H1 (cell line): ENCODE measurements at regions not wholly inside any gene's neighbourhood (a gene's known extent, or its start where the extent isn't known, plus 50 kb on each side); places are given as distances from the start of the nearest gene placed in this dataset.

Experiments
- CTCF ChIA-PET: fragments of 300-600 bp; sonication (Branson Sonifier 250); formaldehyde crosslinking; loops from one replicate; lab custom pipeline; 2021; ENCODE audit not compliant: partially characterized antibody; lab: Charles Lee
- POLR2A ChIA-PET: fragments of 300-600 bp; sonication (Branson Sonifier 250); formaldehyde crosslinking; loops from one replicate; lab custom pipeline; 2021; ENCODE audit warnings: inconsistent platforms; ENCODE audit not compliant: partially characterized antibody; lab: Charles Lee
- DNase-seq, 2 experiments: peaks; one replicate each; pipeline versions ENCODE4 v3.0.0 to v3.0.0-alpha.2; 2010 to 2022; ENCODE audit warnings: low spot score in 2 of 2, low read depth in 1 of 2, mixed read lengths in 1 of 2
- FAIRE-seq: peaks from 2 replicates; lab custom pipeline; 2011; peaks lifted over from hg19 to GRCh38; lab: Jason Lieb, UNC
- H2AFZ ChIP-seq: 2 replicates; pipeline ENCODE4 v1.8.1; 2012; ENCODE audit warnings: low read length, inconsistent platforms
- H2AK5ac ChIP-seq: 2 replicates; pipeline ENCODE4 v1.6.1; 2013; ENCODE audit warnings: low read depth, low read length
- H2BK120ac ChIP-seq: replicated peaks from 2 replicates; pipeline ENCODE3; 2013; ENCODE audit warnings: low read depth, low read length, inconsistent platforms
- H2BK12ac ChIP-seq: 2 replicates; pipeline ENCODE4 v1.6.1; 2013; ENCODE audit warnings: low read depth, low read length
- H2BK15ac ChIP-seq: 2 replicates; pipeline ENCODE4 v1.6.1; 2013; ENCODE audit warnings: low read length
- H2BK20ac ChIP-seq: 2 replicates; pipeline ENCODE4 v1.6.1; 2013; ENCODE audit warnings: low read length
- H2BK5ac ChIP-seq: 2 replicates; pipeline ENCODE4 v1.6.1; 2013; ENCODE audit warnings: low read depth, low read length
- H3K14ac ChIP-seq: 2 replicates; pipeline ENCODE4 v1.6.1; 2013; ENCODE audit warnings: inconsistent platforms; ENCODE audit not compliant: insufficient read length
- H3K18ac ChIP-seq: 2 replicates; pipeline ENCODE4 v1.6.1; 2013; ENCODE audit warnings: low read length; ENCODE audit errors: extremely low read depth
- H3K23ac ChIP-seq: 2 replicates; pipeline ENCODE4 v1.6.1; 2013; ENCODE audit warnings: inconsistent platforms; ENCODE audit not compliant: insufficient read length
- H3K23me2 ChIP-seq: 2 replicates; pipeline ENCODE4 v1.6.1; 2013; ENCODE audit warnings: low read depth, low read length
- H3K27ac ChIP-seq: 2 replicates; pipeline ENCODE4 v1.6.1; 2011; ENCODE audit warnings: low read depth, low read length, inconsistent platforms
- H3K27me3 ChIP-seq, 4 experiments: replicated peaks in 1 of 4; 1 replicate in 1 of 4; 2 replicates in 3 of 4; pipeline versions ENCODE4 v1.6.1 to v1.8.1; 2011 to 2013; ENCODE audit warnings: low read length in 3 of 4, mild to moderate bottlenecking in 3 of 4, inconsistent platforms in 2 of 4, mixed read lengths in 2 of 4, moderate library complexity in 1 of 4; ENCODE audit not compliant: control insufficient read depth in 3 of 4, insufficient read depth in 3 of 4; ENCODE audit errors: extremely low read depth in 1 of 4
- H3K36me3 ChIP-seq, 4 experiments: 2 replicates each; pipeline versions ENCODE4 v1.6.1 to v1.8.1; 2011 to 2013; ENCODE audit warnings: mild to moderate bottlenecking in 4 of 4, low read length in 3 of 4, moderate library complexity in 2 of 4, control low read depth in 1 of 4, inconsistent platforms in 1 of 4; ENCODE audit not compliant: insufficient read depth in 4 of 4, control insufficient read depth in 2 of 4
- H3K4ac ChIP-seq: replicated peaks from 2 replicates; pipeline ENCODE3; 2013; ENCODE audit warnings: low read length, low read depth, mixed read lengths, inconsistent platforms; ENCODE audit not compliant: insufficient read length
- H3K4me1 ChIP-seq, 4 experiments: replicated peaks in 1 of 4; 1 replicate in 1 of 4; 2 replicates in 3 of 4; pipeline versions ENCODE4 v1.6.1 to v1.8.1; 2011 to 2013; ENCODE audit warnings: low read length in 3 of 4, inconsistent platforms in 2 of 4, mixed read lengths in 1 of 4; ENCODE audit not compliant: insufficient read depth in 4 of 4, control insufficient read depth in 3 of 4
- H3K4me2 ChIP-seq, 2 experiments: 2 replicates each; pipeline versions ENCODE4 v1.6.1 to v1.8.1; 2011 to 2013; ENCODE audit warnings: low read depth in 2 of 2, low read length in 2 of 2, control low read depth in 1 of 2, inconsistent platforms in 1 of 2, mild to moderate bottlenecking in 1 of 2; ENCODE audit not compliant: insufficient read depth in 1 of 2
- H3K4me3 ChIP-seq, 4 experiments: fragments of 200-600, 300-600 bp in 1 of 4; sonication (generic), shearing (Covaris generic), sonication (Bioruptor Twin) in 1 of 4; 2 replicates each; pipeline versions ENCODE4 v1.5.1 to v1.8.1; 2011 to 2016; ENCODE audit warnings: low read length in 4 of 4, low read depth in 3 of 4, control low read depth in 2 of 4, inconsistent platforms in 2 of 4, mild to moderate bottlenecking in 2 of 4, mixed read lengths in 1 of 4, moderate library complexity in 1 of 4; ENCODE audit not compliant: insufficient read depth in 2 of 4; ENCODE audit errors: extremely low read depth in 1 of 4
- H3K56ac ChIP-seq: replicated peaks from 2 replicates; pipeline ENCODE3; 2013; ENCODE audit warnings: low read depth, mild to moderate bottlenecking, mixed read lengths, low read length, inconsistent platforms; ENCODE audit not compliant: insufficient read length
- H3K79me1 ChIP-seq: 2 replicates; pipeline ENCODE4 v1.6.1; 2013; ENCODE audit warnings: low read depth, low read length, control low read depth
- H3K79me2 ChIP-seq, 2 experiments: 2 replicates each; pipeline versions ENCODE4 v1.6.1 to v1.8.1; 2012 to 2013; ENCODE audit warnings: low read length in 2 of 2, mild to moderate bottlenecking in 2 of 2, inconsistent platforms in 1 of 2; ENCODE audit not compliant: insufficient read depth in 2 of 2, control insufficient read depth in 1 of 2
- H3K9ac ChIP-seq, 4 experiments: replicated peaks in 1 of 4; 1 replicate in 1 of 4; 2 replicates in 3 of 4; pipeline versions ENCODE4 v1.6.1 to v1.8.1; 2011 to 2013; ENCODE audit warnings: low read depth in 3 of 4, low read length in 3 of 4, control low read depth in 2 of 4, mild to moderate bottlenecking in 2 of 4, moderate library complexity in 2 of 4, inconsistent platforms in 1 of 4; ENCODE audit errors: extremely low read depth in 1 of 4
- H3K9me3 ChIP-seq, 2 experiments: 2 replicates each; pipeline versions ENCODE4 v1.6.1 to v1.8.1; 2012 to 2013; ENCODE audit warnings: mild to moderate bottlenecking in 2 of 2, moderate library complexity in 2 of 2, control low read depth in 1 of 2, inconsistent platforms in 1 of 2, low read depth in 1 of 2, low read length in 1 of 2, mixed read lengths in 1 of 2; ENCODE audit not compliant: insufficient read depth in 2 of 2
- H4K20me1 ChIP-seq, 2 experiments: replicated peaks in 1 of 2; 2 replicates each; pipeline versions ENCODE3 to v1.8.1; 2011 to 2013; ENCODE audit warnings: inconsistent platforms in 2 of 2, low read length in 2 of 2, mild to moderate bottlenecking in 1 of 2; ENCODE audit not compliant: insufficient read depth in 2 of 2, control insufficient read depth in 1 of 2
- H4K5ac ChIP-seq: 2 replicates; pipeline ENCODE4 v1.6.1; 2013; ENCODE audit warnings: low read length, low read depth, mixed read lengths, inconsistent platforms; ENCODE audit not compliant: insufficient read length
- H4K8ac ChIP-seq: 2 replicates; pipeline ENCODE4 v1.8.0; 2013; ENCODE audit warnings: mild to moderate bottlenecking, moderate library complexity, low read length, inconsistent platforms; ENCODE audit not compliant: insufficient read depth; ENCODE audit errors: extremely low read depth
- H4K91ac ChIP-seq: replicated peaks from 2 replicates; pipeline ENCODE3; 2013; ENCODE audit warnings: low read length, mixed read lengths, inconsistent platforms; ENCODE audit not compliant: insufficient read length
- CHD2 ChIP-seq: IDR thresholded peaks from 2 replicates; pipeline ENCODE4 v1.6.1; 2012; ENCODE audit warnings: low read length, improper control_type of control experiment
- CTBP2 ChIP-seq: IDR thresholded peaks from 2 replicates; pipeline ENCODE4 v1.7.0; 2011; ENCODE audit warnings: borderline replicate concordance, mild to moderate bottlenecking, moderate library complexity, mixed read lengths, low read length; ENCODE audit not compliant: insufficient read depth, insufficient read length
- EGR1 ChIP-seq: IDR thresholded peaks from 2 replicates; pipeline ENCODE4 v1.6.1; 2011; ENCODE audit warnings: low read depth, low read length, borderline replicate concordance
- HDAC6 ChIP-seq: IDR thresholded peaks from one replicate; pipeline ENCODE4 v1.7.1; 2012; ENCODE audit warnings: low read depth, mild to moderate bottlenecking, inconsistent platforms, low read length, moderate library complexity
- JUN ChIP-seq: IDR thresholded peaks from 2 replicates; pipeline ENCODE4 v1.6.1; 2011; ENCODE audit warnings: low read depth, mild to moderate bottlenecking, improper control_type of control experiment, low read length
- KDM1A ChIP-seq: fragments of 200-600, 300-600 bp; sonication (generic); IDR thresholded peaks from 2 replicates; pipeline ENCODE4 v1.7.1; 2016; ENCODE audit warnings: mild to moderate bottlenecking, low read length, borderline replicate concordance
- KDM4A ChIP-seq: IDR thresholded peaks from one replicate; pipeline ENCODE4 v1.7.1; 2012; ENCODE audit warnings: low read depth, mild to moderate bottlenecking, moderate library complexity, low read length, inconsistent platforms; ENCODE audit not compliant: severe bottlenecking
- KDM5A ChIP-seq: fragments of 200-600 bp; IDR thresholded peaks from 2 replicates; pipeline ENCODE4 v1.7.1; 2012; ENCODE audit warnings: mild to moderate bottlenecking, low read length, inconsistent platforms, mixed read lengths
- MAFK ChIP-seq: IDR thresholded peaks from 2 replicates; pipeline ENCODE4 v1.6.1; 2012; ENCODE audit warnings: low read depth, mild to moderate bottlenecking, improper control_type of control experiment, low read length
- POU5F1 ChIP-seq: IDR thresholded peaks from 2 replicates; pipeline ENCODE4 v1.6.1; 2011; ENCODE audit warnings: low read depth, mild to moderate bottlenecking, low read length, moderate library complexity
- SP1 ChIP-seq: IDR thresholded peaks from 2 replicates; pipeline ENCODE4 v1.6.1; 2011; ENCODE audit warnings: low read depth, low read length
- WGBS, 2 experiments: shearing (Covaris generic) in 1 of 2; methylation state at CpG; one replicate each; pipeline versions ENCODE4 v1.1.6 to v1.1.7; 2013 to 2015; ENCODE audit warnings: low lambda C conversion rate in 2 of 2, mixed read lengths in 2 of 2, inconsistent platforms in 1 of 2, low coverage in 1 of 2, missing lambda C conversion rate in 1 of 2; ENCODE audit not compliant: insufficient replicate concordance in 2 of 2, insufficient coverage in 1 of 2, insufficient read length in 1 of 2; ENCODE audit errors: extremely low coverage in 1 of 2, missing lambda C conversion rate in 1 of 2; 5-methylcytosine and 5-hydroxymethylcytosine counted together
- TF ChIP-seq, protein P1 (sequence below), 3 experiments: IDR thresholded peaks; 1 replicate in 2 of 3; 2 replicates in 1 of 3; pipeline versions ENCODE4 v1.5.1 to v1.6.1; 2011; ENCODE audit warnings: low read length in 3 of 3, mild to moderate bottlenecking in 3 of 3, inconsistent platforms in 2 of 3, low read depth in 1 of 3, moderate library complexity in 1 of 3; ENCODE audit not compliant: insufficient read depth in 1 of 3; ENCODE audit errors: control extremely low read depth in 1 of 3

DNA sequence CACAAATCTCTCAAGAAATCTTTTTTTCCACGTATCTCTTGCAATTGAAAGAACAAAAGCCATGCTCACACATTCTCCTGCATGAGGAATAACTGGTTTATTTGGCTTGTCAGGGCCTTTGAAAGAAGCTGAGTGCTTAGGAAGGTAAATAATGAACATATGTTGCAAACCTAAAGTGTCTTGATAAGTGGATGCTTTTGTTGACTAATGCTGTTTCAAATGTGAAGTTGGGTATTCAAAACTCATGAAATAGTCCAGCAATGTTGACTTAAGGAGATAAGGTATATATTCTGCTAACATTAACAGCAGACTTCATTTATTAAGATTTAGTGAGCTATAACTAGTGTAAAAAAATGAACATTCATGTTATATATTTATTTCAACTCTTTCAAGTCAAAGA lies 1792.7 kb upstream of the MIR17HG start:
- no peaks in the 10 kb centered on the region for H3K23me2 ChIP-seq
- no peak overlapping the region for H2BK15ac ChIP-seq
- no peaks in the 10 kb centered on the region for H3K79me1 ChIP-seq
- H2AFZ ChIP-seq: no peak overlapping the region; the same call in 1 of the 2 replicates
- POLR2A ChIA-PET: no interaction called here
- DNase-seq (no peak), FAIRE-seq (no peak)
- no peak overlapping the region for H4K91ac ChIP-seq
- H3K27ac ChIP-seq: no peak overlapping the region
- no peak overlapping the region for H2BK12ac ChIP-seq
- H3K79me2 ChIP-seq: no peaks in the 10 kb centered on the region
- H3K18ac ChIP-seq: no peak overlapping the region
- no peak overlapping the region for H3K14ac ChIP-seq
- no peak overlapping the region for H2AK5ac ChIP-seq
- no peak overlapping the region for H2BK20ac ChIP-seq
- no peak overlapping the region for H3K56ac ChIP-seq
- H4K8ac ChIP-seq: no peak overlapping the region
- no peak overlapping the region for H3K4ac ChIP-seq
- H4K5ac ChIP-seq: no peak overlapping the region
- H3K4me3 ChIP-seq: no peak overlapping the region
- WGBS, 2 experiments: 96% methylated on average over 1 of the region's 1 CpG; no CpG with 5 or more reads in 1 of the 2 experiments
- H2BK5ac ChIP-seq: no peak overlapping the region
- H2BK120ac ChIP-seq: no peak overlapping the region
- no peak overlapping the region for H3K9ac ChIP-seq
- H3K4me1 ChIP-seq: no peaks in the 10 kb centered on the region
- no peaks in the 10 kb centered on the region for H3K27me3 ChIP-seq
- H3K23ac ChIP-seq: no peak overlapping the region
- CTCF ChIA-PET: interaction anchor here (1.5 kb wide), 1 partner anchor 12 kb away, joined by 4 read pairs; no protein-coding TSS in a partner anchor
- no peaks in the 10 kb centered on the region for H3K36me3 ChIP-seq
- H3K9me3 ChIP-seq: 0 out of 4 replicates have a peak, but pooled peaks cover 0 to 2% of the 10 kb centered on the region in 2 experiments
- no peaks in the 10 kb centered on the region for H4K20me1 ChIP-seq
- H3K4me2 ChIP-seq: no peak overlapping the region
- no peak for TF ChIP-seq JUN
- TF ChIP-seq CTBP2: no peak
- TF ChIP-seq POU5F1: no peak
- TF ChIP-seq MAFK: no peak
- TF ChIP-seq KDM4A: no peak
- no peak for TF ChIP-seq HDAC6
- no peak for TF ChIP-seq SP1
- TF ChIP-seq EGR1: no peak
- TF ChIP-seq, protein P1, sequence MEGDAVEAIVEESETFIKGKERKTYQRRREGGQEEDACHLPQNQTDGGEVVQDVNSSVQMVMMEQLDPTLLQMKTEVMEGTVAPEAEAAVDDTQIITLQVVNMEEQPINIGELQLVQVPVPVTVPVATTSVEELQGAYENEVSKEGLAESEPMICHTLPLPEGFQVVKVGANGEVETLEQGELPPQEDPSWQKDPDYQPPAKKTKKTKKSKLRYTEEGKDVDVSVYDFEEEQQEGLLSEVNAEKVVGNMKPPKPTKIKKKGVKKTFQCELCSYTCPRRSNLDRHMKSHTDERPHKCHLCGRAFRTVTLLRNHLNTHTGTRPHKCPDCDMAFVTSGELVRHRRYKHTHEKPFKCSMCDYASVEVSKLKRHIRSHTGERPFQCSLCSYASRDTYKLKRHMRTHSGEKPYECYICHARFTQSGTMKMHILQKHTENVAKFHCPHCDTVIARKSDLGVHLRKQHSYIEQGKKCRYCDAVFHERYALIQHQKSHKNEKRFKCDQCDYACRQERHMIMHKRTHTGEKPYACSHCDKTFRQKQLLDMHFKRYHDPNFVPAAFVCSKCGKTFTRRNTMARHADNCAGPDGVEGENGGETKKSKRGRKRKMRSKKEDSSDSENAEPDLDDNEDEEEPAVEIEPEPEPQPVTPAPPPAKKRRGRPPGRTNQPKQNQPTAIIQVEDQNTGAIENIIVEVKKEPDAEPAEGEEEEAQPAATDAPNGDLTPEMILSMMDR (IDR thresholded peaks at IDR 0.05; ENCODE audit: control extremely low read depth in 1 of 3, insufficient read depth in 1 of 3, low read depth in 1 of 3, low read length in 3 of 3): no peak
- no peak for TF ChIP-seq CHD2
- no peak for TF ChIP-seq KDM1A
- TF ChIP-seq KDM5A: no peak
